Liver (tissue), 8 donors: ENCODE measurements at regions not wholly inside any gene's neighbourhood (a gene's known extent, or its start where the extent isn't known, plus 50 kb on each side); places are given as distances from the start of the nearest gene placed in this dataset.

Experiments
- DNase-seq: peaks from one replicate; pipeline ENCODE4 v3.0.0-alpha.2; 2017; ENCODE audit warnings: low spot score
- H3K27ac ChIP-seq, 2 donors: one replicate each; pipeline ENCODE4 v1.7.0; 2013; ENCODE audit warnings: inconsistent platforms in 2 of 2, low read length in 2 of 2, control low read depth in 1 of 2, low read depth in 1 of 2, mild to moderate bottlenecking in 1 of 2
- H3K27me3 ChIP-seq, 4 donors: one replicate each; pipeline versions ENCODE4 v1.6.1 to v1.7.0; 2013; ENCODE audit warnings: low read length in 3 of 4, inconsistent platforms in 1 of 4, mild to moderate bottlenecking in 1 of 4, moderate library complexity in 1 of 4; ENCODE audit not compliant: control insufficient read depth in 4 of 4, insufficient read depth in 4 of 4
- H3K36me3 ChIP-seq, 4 donors: one replicate each; pipeline versions ENCODE4 v1.6.1 to v1.7.0; 2013; ENCODE audit warnings: low read length in 3 of 4, mild to moderate bottlenecking in 3 of 4, low read depth in 1 of 4, moderate library complexity in 1 of 4; ENCODE audit not compliant: control insufficient read depth in 4 of 4, insufficient read depth in 3 of 4
- H3K4me1 ChIP-seq, 4 donors: one replicate each; pipeline versions ENCODE4 v1.6.1 to v1.7.0; 2013; ENCODE audit warnings: low read length in 3 of 4, mild to moderate bottlenecking in 3 of 4, moderate library complexity in 1 of 4; ENCODE audit not compliant: control insufficient read depth in 4 of 4, insufficient read depth in 4 of 4
- H3K4me3 ChIP-seq, 3 donors: one replicate each; pipeline versions ENCODE4 v1.6.1 to v1.7.0; 2013; ENCODE audit warnings: low read length in 3 of 3, control low read depth in 1 of 3, low read depth in 1 of 3, mild to moderate bottlenecking in 1 of 3
- H3K9ac ChIP-seq, 2 donors: one replicate each; pipeline ENCODE4 v1.7.0; 2013; ENCODE audit warnings: low read length in 2 of 2, mild to moderate bottlenecking in 2 of 2, moderate library complexity in 2 of 2, control low read depth in 1 of 2, low read depth in 1 of 2
- H3K9me3 ChIP-seq, 4 donors: one replicate each; pipeline versions ENCODE4 v1.6.1 to v1.7.0; 2013; ENCODE audit warnings: low read length in 3 of 4; ENCODE audit not compliant: control insufficient read depth in 4 of 4
- ATF3 ChIP-seq: IDR thresholded peaks from 2 replicates; pipeline ENCODE4 v1.6.1; 2016; ENCODE audit warnings: antibody characterized with exemption
- CTCF ChIP-seq: fragments of 150-350 bp; IDR thresholded peaks from 2 replicates; pipeline ENCODE4 v1.5.1; 2017; ENCODE audit warnings: improper control_type of control experiment, low read depth, low read length; ENCODE audit not compliant: missing input control
- FOXA1 ChIP-seq: IDR thresholded peaks from 2 replicates; pipeline ENCODE4 v1.6.1; 2016; ENCODE audit warnings: antibody characterized with exemption
- HNF4G ChIP-seq: IDR thresholded peaks from 2 replicates; pipeline ENCODE4 v1.6.1; 2016; ENCODE audit warnings: antibody characterized with exemption
- REST ChIP-seq: IDR thresholded peaks from 2 replicates; pipeline ENCODE4 v1.6.1; 2016; ENCODE audit warnings: antibody characterized with exemption, mild to moderate bottlenecking
- RXRA ChIP-seq, 2 donors: IDR thresholded peaks; 2 replicates each; pipeline ENCODE4 v1.6.1; 2017 to 2018; ENCODE audit warnings: antibody characterized with exemption in 2 of 2, mild to moderate bottlenecking in 1 of 2
- SP1 ChIP-seq: IDR thresholded peaks from 2 replicates; pipeline ENCODE4 v1.6.1; 2018; ENCODE audit warnings: antibody characterized with exemption, mild to moderate bottlenecking
- TAF1 ChIP-seq: conservative IDR thresholded peaks from 2 replicates; pipeline ENCODE4 v1.6.1; 2016; ENCODE audit warnings: antibody characterized with exemption, mild to moderate bottlenecking
- YY1 ChIP-seq: IDR thresholded peaks from 2 replicates; pipeline ENCODE4 v1.6.1; 2016; ENCODE audit warnings: antibody characterized with exemption, mild to moderate bottlenecking
- ZBTB33 ChIP-seq: IDR thresholded peaks from 2 replicates; pipeline ENCODE4 v1.6.1; 2016; ENCODE audit warnings: antibody characterized with exemption
- WGBS: extraction: QIAGEN DNeasy Blood & Tissue Kit; methylation state at CpG from one replicate; pipeline ENCODE4 v1.1.7; 2013; 5-methylcytosine and 5-hydroxymethylcytosine counted together
- donor health status: healthy.
- donor health status: healthy.
- donor health status: healthy.
- donor health status: healthy.
- donor health status: healthy.

GRCh38 chr1:25094229-25094628 is 138.1 kb downstream of the SYF2 start:
- no peak overlapping the region for H3K27ac ChIP-seq
- WGBS, result 90% methylated on average over 3 of the region's 3 CpGs
- no peak overlapping the region for H3K9ac ChIP-seq
- H3K9me3 ChIP-seq, result no peaks in the 10 kb centered on the region
- no peaks in the 10 kb centered on the region for H3K27me3 ChIP-seq
- H3K36me3 ChIP-seq, result no peaks in the 10 kb centered on the region
- DNase-seq, result no peak
- H3K4me3 ChIP-seq, result no peak overlapping the region
- TF ChIP-seq CTCF, result no peak
- no peak for TF ChIP-seq YY1
- H3K4me1 ChIP-seq, result no peaks in the 10 kb centered on the region

- TF ChIP-seq ZBTB33 (no peak), REST (no peak), SP1 (no peak), HNF4G (no peak), YY1 (no peak), RXRA (IDR thresholded peaks at IDR 0.05) (no peak), CTCF (no peak), FOXA1 (no peak), TAF1 (no peak), ATF3 (no peak)
- H3K27me3 ChIP-seq, result no peaks in the 10 kb centered on the region
- no peaks in the 10 kb centered on the region for H3K9me3 ChIP-seq
- H3K27ac ChIP-seq, result no peak overlapping the region
- no peak overlapping the region for H3K9ac ChIP-seq
- H3K4me1 ChIP-seq, result no peaks in the 10 kb centered on the region
- H3K36me3 ChIP-seq, result no peaks in the 10 kb centered on the region
- H3K4me3 ChIP-seq, result no peak overlapping the region
- 87% methylated on average over 4 of the region's 4 CpGs for WGBS
- DNase-seq, result no peak
Measured at GRCh38 chr1:25091658-25092057, 140.6 kb downstream of the SYF2 start.
